Liver (tissue), 8 donors: ENCODE measurements at regions not wholly inside any gene's neighbourhood (a gene's known extent, or its start where the extent isn't known, plus 50 kb on each side); places are given as distances from the start of the nearest gene placed in this dataset.
"Not testable (repeated sequence)": the region's sequence is repeated elsewhere in the genome, so short reads cannot be mapped to it uniquely, and the experiment has no call there.

Experiments
- DNase-seq: peaks from one replicate; pipeline ENCODE4 v3.0.0-alpha.2; 2017; ENCODE audit warnings: low spot score
- H3K27ac ChIP-seq, 2 donors: one replicate each; pipeline ENCODE4 v1.7.0; 2013; ENCODE audit warnings: inconsistent platforms in 2 of 2, low read length in 2 of 2, control low read depth in 1 of 2, low read depth in 1 of 2, mild to moderate bottlenecking in 1 of 2
- H3K27me3 ChIP-seq, 4 donors: one replicate each; pipeline versions ENCODE4 v1.6.1 to v1.7.0; 2013; ENCODE audit warnings: low read length in 3 of 4, inconsistent platforms in 1 of 4, mild to moderate bottlenecking in 1 of 4, moderate library complexity in 1 of 4; ENCODE audit not compliant: control insufficient read depth in 4 of 4, insufficient read depth in 4 of 4
- H3K36me3 ChIP-seq, 4 donors: one replicate each; pipeline versions ENCODE4 v1.6.1 to v1.7.0; 2013; ENCODE audit warnings: low read length in 3 of 4, mild to moderate bottlenecking in 3 of 4, low read depth in 1 of 4, moderate library complexity in 1 of 4; ENCODE audit not compliant: control insufficient read depth in 4 of 4, insufficient read depth in 3 of 4
- H3K4me1 ChIP-seq, 4 donors: one replicate each; pipeline versions ENCODE4 v1.6.1 to v1.7.0; 2013; ENCODE audit warnings: low read length in 3 of 4, mild to moderate bottlenecking in 3 of 4, moderate library complexity in 1 of 4; ENCODE audit not compliant: control insufficient read depth in 4 of 4, insufficient read depth in 4 of 4
- H3K4me3 ChIP-seq, 3 donors: one replicate each; pipeline versions ENCODE4 v1.6.1 to v1.7.0; 2013; ENCODE audit warnings: low read length in 3 of 3, control low read depth in 1 of 3, low read depth in 1 of 3, mild to moderate bottlenecking in 1 of 3
- H3K9ac ChIP-seq, 2 donors: one replicate each; pipeline ENCODE4 v1.7.0; 2013; ENCODE audit warnings: low read length in 2 of 2, mild to moderate bottlenecking in 2 of 2, moderate library complexity in 2 of 2, control low read depth in 1 of 2, low read depth in 1 of 2
- H3K9me3 ChIP-seq, 4 donors: one replicate each; pipeline versions ENCODE4 v1.6.1 to v1.7.0; 2013; ENCODE audit warnings: low read length in 3 of 4; ENCODE audit not compliant: control insufficient read depth in 4 of 4
- FOXA2 ChIP-seq: IDR thresholded peaks from 2 replicates; pipeline ENCODE4 v1.6.1; 2016; ENCODE audit warnings: antibody characterized with exemption
- HNF4A ChIP-seq, 2 donors: conservative IDR thresholded peaks; 2 replicates each; pipeline ENCODE4 v1.6.1; 2016; ENCODE audit warnings: antibody characterized with exemption in 2 of 2, mild to moderate bottlenecking in 2 of 2
- HNF4G ChIP-seq: IDR thresholded peaks from 2 replicates; pipeline ENCODE4 v1.6.1; 2016; ENCODE audit warnings: antibody characterized with exemption
- JUND ChIP-seq, 2 donors: IDR thresholded peaks; 2 replicates each; pipeline ENCODE4 v1.6.1; 2016; ENCODE audit warnings: antibody characterized with exemption in 2 of 2
- RAD21 ChIP-seq, 2 donors: IDR thresholded peaks; 2 replicates each; pipeline ENCODE4 v1.6.1; 2016; ENCODE audit warnings: antibody characterized with exemption in 2 of 2, mild to moderate bottlenecking in 2 of 2
- RXRA ChIP-seq, 2 donors: IDR thresholded peaks; 2 replicates each; pipeline ENCODE4 v1.6.1; 2017 to 2018; ENCODE audit warnings: antibody characterized with exemption in 2 of 2, mild to moderate bottlenecking in 1 of 2
- SP1 ChIP-seq: IDR thresholded peaks from 2 replicates; pipeline ENCODE4 v1.6.1; 2018; ENCODE audit warnings: antibody characterized with exemption, mild to moderate bottlenecking
- TAF1 ChIP-seq: conservative IDR thresholded peaks from 2 replicates; pipeline ENCODE4 v1.6.1; 2016; ENCODE audit warnings: antibody characterized with exemption, mild to moderate bottlenecking
- YY1 ChIP-seq: IDR thresholded peaks from 2 replicates; pipeline ENCODE4 v1.6.1; 2016; ENCODE audit warnings: antibody characterized with exemption, mild to moderate bottlenecking
- WGBS: extraction: QIAGEN DNeasy Blood & Tissue Kit; methylation state at CpG from one replicate; pipeline ENCODE4 v1.1.7; 2013; 5-methylcytosine and 5-hydroxymethylcytosine counted together
- TF ChIP-seq, protein P1 (sequence below): IDR thresholded peaks from 2 replicates; pipeline ENCODE4 v1.6.1; 2016; ENCODE audit warnings: antibody characterized with exemption
- TF ChIP-seq, protein P2 (sequence below): IDR thresholded peaks from 2 replicates; pipeline ENCODE4 v1.6.1; 2016; ENCODE audit warnings: antibody characterized with exemption, mild to moderate bottlenecking
- TF ChIP-seq, protein P3 (sequence below): fragments of 150-350 bp; IDR thresholded peaks from 2 replicates; pipeline ENCODE4 v1.5.1; 2017; ENCODE audit warnings: improper control_type of control experiment, low read depth, low read length; ENCODE audit not compliant: missing input control
- TF ChIP-seq, protein P4 (sequence below): IDR thresholded peaks from 2 replicates; pipeline ENCODE4 v1.6.1; 2016; ENCODE audit warnings: antibody characterized with exemption
- donor health status: healthy.
- donor health status: healthy.
- donor health status: healthy.
- donor health status: healthy.
- donor health status: healthy.

DNA sequence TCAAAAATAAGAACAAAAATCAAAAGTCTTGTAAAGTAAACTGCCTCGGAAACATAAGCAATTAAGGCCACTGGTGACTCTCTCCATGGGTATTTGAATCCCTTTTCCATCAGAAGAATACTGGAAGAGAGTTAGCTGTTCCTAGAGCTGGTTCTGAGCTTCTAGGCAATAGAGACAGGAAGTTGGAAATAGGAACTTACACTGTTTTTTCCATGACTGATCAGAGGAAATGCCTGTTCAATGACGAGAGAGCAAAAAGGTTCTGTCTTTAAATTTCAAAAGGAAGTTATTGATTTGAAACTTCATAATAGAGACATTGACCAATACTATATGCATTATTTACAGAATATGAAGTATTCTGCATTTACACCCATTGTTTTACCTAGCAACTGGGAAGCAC is 503.5 kb upstream of the ARX start:
- no peak for TF ChIP-seq YY1
- no peak for TF ChIP-seq RAD21 (IDR thresholded peaks at IDR 0.05)
- no peak for TF ChIP-seq TAF1
- TF ChIP-seq, protein P1, sequence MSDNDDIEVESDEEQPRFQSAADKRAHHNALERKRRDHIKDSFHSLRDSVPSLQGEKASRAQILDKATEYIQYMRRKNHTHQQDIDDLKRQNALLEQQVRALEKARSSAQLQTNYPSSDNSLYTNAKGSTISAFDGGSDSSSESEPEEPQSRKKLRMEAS: no peak
- no peak for TF ChIP-seq HNF4G
- no peak for TF ChIP-seq HNF4A (conservative IDR thresholded peaks at IDR 0.05)
- TF ChIP-seq, protein P2, sequence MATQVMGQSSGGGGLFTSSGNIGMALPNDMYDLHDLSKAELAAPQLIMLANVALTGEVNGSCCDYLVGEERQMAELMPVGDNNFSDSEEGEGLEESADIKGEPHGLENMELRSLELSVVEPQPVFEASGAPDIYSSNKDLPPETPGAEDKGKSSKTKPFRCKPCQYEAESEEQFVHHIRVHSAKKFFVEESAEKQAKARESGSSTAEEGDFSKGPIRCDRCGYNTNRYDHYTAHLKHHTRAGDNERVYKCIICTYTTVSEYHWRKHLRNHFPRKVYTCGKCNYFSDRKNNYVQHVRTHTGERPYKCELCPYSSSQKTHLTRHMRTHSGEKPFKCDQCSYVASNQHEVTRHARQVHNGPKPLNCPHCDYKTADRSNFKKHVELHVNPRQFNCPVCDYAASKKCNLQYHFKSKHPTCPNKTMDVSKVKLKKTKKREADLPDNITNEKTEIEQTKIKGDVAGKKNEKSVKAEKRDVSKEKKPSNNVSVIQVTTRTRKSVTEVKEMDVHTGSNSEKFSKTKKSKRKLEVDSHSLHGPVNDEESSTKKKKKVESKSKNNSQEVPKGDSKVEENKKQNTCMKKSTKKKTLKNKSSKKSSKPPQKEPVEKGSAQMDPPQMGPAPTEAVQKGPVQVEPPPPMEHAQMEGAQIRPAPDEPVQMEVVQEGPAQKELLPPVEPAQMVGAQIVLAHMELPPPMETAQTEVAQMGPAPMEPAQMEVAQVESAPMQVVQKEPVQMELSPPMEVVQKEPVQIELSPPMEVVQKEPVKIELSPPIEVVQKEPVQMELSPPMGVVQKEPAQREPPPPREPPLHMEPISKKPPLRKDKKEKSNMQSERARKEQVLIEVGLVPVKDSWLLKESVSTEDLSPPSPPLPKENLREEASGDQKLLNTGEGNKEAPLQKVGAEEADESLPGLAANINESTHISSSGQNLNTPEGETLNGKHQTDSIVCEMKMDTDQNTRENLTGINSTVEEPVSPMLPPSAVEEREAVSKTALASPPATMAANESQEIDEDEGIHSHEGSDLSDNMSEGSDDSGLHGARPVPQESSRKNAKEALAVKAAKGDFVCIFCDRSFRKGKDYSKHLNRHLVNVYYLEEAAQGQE: no peak
- TF ChIP-seq SP1: no peak
- TF ChIP-seq, protein P3, sequence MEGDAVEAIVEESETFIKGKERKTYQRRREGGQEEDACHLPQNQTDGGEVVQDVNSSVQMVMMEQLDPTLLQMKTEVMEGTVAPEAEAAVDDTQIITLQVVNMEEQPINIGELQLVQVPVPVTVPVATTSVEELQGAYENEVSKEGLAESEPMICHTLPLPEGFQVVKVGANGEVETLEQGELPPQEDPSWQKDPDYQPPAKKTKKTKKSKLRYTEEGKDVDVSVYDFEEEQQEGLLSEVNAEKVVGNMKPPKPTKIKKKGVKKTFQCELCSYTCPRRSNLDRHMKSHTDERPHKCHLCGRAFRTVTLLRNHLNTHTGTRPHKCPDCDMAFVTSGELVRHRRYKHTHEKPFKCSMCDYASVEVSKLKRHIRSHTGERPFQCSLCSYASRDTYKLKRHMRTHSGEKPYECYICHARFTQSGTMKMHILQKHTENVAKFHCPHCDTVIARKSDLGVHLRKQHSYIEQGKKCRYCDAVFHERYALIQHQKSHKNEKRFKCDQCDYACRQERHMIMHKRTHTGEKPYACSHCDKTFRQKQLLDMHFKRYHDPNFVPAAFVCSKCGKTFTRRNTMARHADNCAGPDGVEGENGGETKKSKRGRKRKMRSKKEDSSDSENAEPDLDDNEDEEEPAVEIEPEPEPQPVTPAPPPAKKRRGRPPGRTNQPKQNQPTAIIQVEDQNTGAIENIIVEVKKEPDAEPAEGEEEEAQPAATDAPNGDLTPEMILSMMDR: no peak
- no peak for TF ChIP-seq FOXA2
- TF ChIP-seq, protein P4, sequence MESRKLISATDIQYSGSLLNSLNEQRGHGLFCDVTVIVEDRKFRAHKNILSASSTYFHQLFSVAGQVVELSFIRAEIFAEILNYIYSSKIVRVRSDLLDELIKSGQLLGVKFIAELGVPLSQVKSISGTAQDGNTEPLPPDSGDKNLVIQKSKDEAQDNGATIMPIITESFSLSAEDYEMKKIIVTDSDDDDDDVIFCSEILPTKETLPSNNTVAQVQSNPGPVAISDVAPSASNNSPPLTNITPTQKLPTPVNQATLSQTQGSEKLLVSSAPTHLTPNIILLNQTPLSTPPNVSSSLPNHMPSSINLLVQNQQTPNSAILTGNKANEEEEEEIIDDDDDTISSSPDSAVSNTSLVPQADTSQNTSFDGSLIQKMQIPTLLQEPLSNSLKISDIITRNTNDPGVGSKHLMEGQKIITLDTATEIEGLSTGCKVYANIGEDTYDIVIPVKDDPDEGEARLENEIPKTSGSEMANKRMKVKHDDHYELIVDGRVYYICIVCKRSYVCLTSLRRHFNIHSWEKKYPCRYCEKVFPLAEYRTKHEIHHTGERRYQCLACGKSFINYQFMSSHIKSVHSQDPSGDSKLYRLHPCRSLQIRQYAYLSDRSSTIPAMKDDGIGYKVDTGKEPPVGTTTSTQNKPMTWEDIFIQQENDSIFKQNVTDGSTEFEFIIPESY: no peak
- no peak for TF ChIP-seq JUND (IDR thresholded peaks at IDR 0.05)
- no peak for TF ChIP-seq RXRA (IDR thresholded peaks at IDR 0.05)
- Histone ChIP-seq H3K4me3 (no peak overlapping the region), H3K36me3 (no peaks in the 10 kb centered on the region), H3K27ac (no peak overlapping the region), H3K9ac (no peak overlapping the region), H3K27me3 (no peaks in the 10 kb centered on the region), H3K9me3 (no peaks in the 10 kb centered on the region), H3K4me1 (peaks cover 0 to 7% (median 3%) of the 10 kb centered on the region in 4 donors)
- WGBS: 71% methylated on average over 2 of the region's 2 CpGs
- no peak for DNase-seq

DNA sequence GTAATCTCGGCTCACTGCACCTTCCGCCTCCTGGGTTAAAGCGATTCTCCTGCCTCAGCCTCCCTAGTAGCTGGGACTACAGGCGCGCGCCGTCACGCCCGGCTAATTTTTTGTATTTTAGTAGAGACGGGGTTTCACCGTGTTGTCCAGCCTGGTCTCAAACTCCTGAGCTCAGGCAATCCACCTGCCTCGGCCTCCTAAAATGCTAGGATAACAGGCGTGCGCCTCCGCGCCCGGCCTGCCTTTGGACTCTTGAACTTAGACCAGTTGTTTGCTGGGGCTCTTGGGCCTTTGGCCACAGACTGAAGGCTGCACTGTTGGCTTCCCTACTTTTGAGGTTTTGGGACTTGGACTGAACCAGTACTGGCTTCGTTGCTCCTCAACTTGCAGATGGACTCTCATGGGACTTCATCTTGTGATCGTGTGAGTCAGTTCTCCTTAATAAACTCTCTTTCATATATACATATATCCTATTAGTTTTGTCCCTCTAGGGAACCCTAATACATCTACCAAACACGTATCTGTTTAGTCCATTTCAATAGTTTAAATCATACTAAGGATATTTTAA is 506.8 kb upstream of the ARX start:
- not testable (repeated sequence) for H3K9ac ChIP-seq, H3K27me3 ChIP-seq, H3K27ac ChIP-seq, H3K9me3 ChIP-seq, H3K36me3 ChIP-seq, H3K4me3 ChIP-seq, H3K4me1 ChIP-seq, DNase-seq
- WGBS: 90% methylated on average over 20 of the region's 20 CpGs
